GM12878 (cell line): ENCODE measurements at regions not wholly inside any gene's neighbourhood (a gene's known extent, or its start where the extent isn't known, plus 50 kb on each side); places are given as distances from the start of the nearest gene placed in this dataset.

ENCODE experiments used
- ATAC-seq: fragments of 200-7000 bp; cut with Tn5 transposase; 3 replicates; pipeline ENCODE4 v1.9.1; 2020; ENCODE audit warnings: mild to moderate bottlenecking, moderate library complexity
- BruUV-seq: library from RNA; stranded (reverse); fragments of 400-500 nt; replicated peaks from 2 replicates; lab custom pipeline; 2021; lab: Mats Ljungman, UMichigan
- CTCF ChIA-PET: fragments of 300-600 bp; sonication (Branson Sonifier 250); formaldehyde crosslinking; extraction: SDS; loops from one replicate; lab custom pipeline; 2021; ENCODE audit warnings: inconsistent platforms; lab: Yijun Ruan, JAX
- POLR2A ChIA-PET: fragments of 350-600 bp; formaldehyde crosslinking; extraction: SDS; loops from one replicate; lab custom pipeline; 2021; ENCODE audit warnings: inconsistent platforms; lab: Charles Lee
- RAD21 ChIA-PET: fragments of 300-600 bp; sonication (Branson Sonifier 250); formaldehyde crosslinking; loops from one replicate; lab custom pipeline; 2023; ENCODE audit warnings: antibody characterized with exemption; ENCODE audit not compliant: unreplicated experiment; lab: Charles Lee
- SMC1A ChIA-PET: fragments of 300-600 bp; sonication (Branson Sonifier 250); formaldehyde crosslinking; loops from one replicate; lab custom pipeline; 2023; ENCODE audit not compliant: unreplicated experiment, uncharacterized antibody; lab: Charles Lee
- DNase-seq: peaks from one replicate; pipeline ENCODE4 v3.0.0-alpha.2; 2011; ENCODE audit warnings: low read depth, low spot score
- FAIRE-seq: peaks from 3 replicates; lab custom pipeline; 2011; peaks lifted over from hg19 to GRCh38; lab: Jason Lieb, UNC
- H2AFZ ChIP-seq: 2 replicates; pipeline ENCODE4 v1.6.0; 2011; ENCODE audit warnings: low read depth, low read length, control low read depth; ENCODE audit not compliant: control insufficient read depth
- H3K27ac ChIP-seq: 2 replicates; pipeline ENCODE4 v1.5.1; 2011; ENCODE audit warnings: control low read depth; ENCODE audit not compliant: control insufficient read depth, insufficient read depth
- H3K27me3 ChIP-seq, 2 experiments: replicated peaks in 1 of 2; 2 replicates each; pipeline versions ENCODE4 v1.6.0 to v1.6.1; 2011; ENCODE audit warnings: low read length in 1 of 2; ENCODE audit not compliant: control insufficient read depth in 2 of 2, insufficient read depth in 2 of 2
- H3K36me3 ChIP-seq, 2 experiments: 2 replicates each; pipeline ENCODE4 v1.5.1; 2011; ENCODE audit warnings: low read length in 1 of 2; ENCODE audit not compliant: control insufficient read depth in 2 of 2, insufficient read depth in 2 of 2
- H3K4me1 ChIP-seq: 2 replicates; pipeline ENCODE4 v1.6.1; 2011; ENCODE audit warnings: mild to moderate bottlenecking, low read length, moderate library complexity, mixed read lengths; ENCODE audit not compliant: control insufficient read depth, insufficient read depth
- H3K4me2 ChIP-seq: 2 replicates; pipeline ENCODE4 v1.6.0; 2011; ENCODE audit warnings: control low read depth; ENCODE audit not compliant: control insufficient read depth, insufficient read depth
- H3K4me3 ChIP-seq: fragments of 200-600 bp; sonication (generic); 2 replicates; pipeline ENCODE4 v1.5.1; 2016
- H3K79me2 ChIP-seq: 2 replicates; pipeline ENCODE4 v1.6.0; 2011; ENCODE audit warnings: low read length; ENCODE audit not compliant: control insufficient read depth, insufficient read depth
- H3K9ac ChIP-seq: 2 replicates; pipeline ENCODE4 v1.8.0; 2011; ENCODE audit warnings: low read length, control low read depth, mixed read lengths; ENCODE audit not compliant: control insufficient read depth, insufficient read depth
- H3K9me3 ChIP-seq: replicated peaks from 3 replicates; pipeline ENCODE4 v1.5.1; 2011; ENCODE audit warnings: mild to moderate bottlenecking, low read length; ENCODE audit not compliant: control insufficient read depth, insufficient read depth
- H4K20me1 ChIP-seq: 2 replicates; pipeline ENCODE4 v1.6.0; 2011; ENCODE audit not compliant: control insufficient read depth, insufficient read depth
- FOS ChIP-seq: IDR thresholded peaks from 3 replicates; pipeline ENCODE4 v1.6.1; 2011; ENCODE audit warnings: borderline replicate concordance; ENCODE audit not compliant: insufficient read length; ENCODE audit errors: extremely low read depth
- IKZF1 ChIP-seq: fragments of 450-650 bp; conservative IDR thresholded peaks from 2 replicates; pipeline ENCODE4 v1.6.1; 2017; ENCODE audit warnings: antibody characterized with exemption, mild to moderate bottlenecking
- JUND ChIP-seq: IDR thresholded peaks from 2 replicates; pipeline ENCODE4 v1.6.1; 2012; ENCODE audit warnings: low read depth, mild to moderate bottlenecking, low read length, improper control_type of control experiment, moderate library complexity
- KLF5 ChIP-seq: fragments of 450-650 bp; IDR thresholded peaks from 2 replicates; pipeline ENCODE4 v1.6.1; 2014; ENCODE audit warnings: mild to moderate bottlenecking; ENCODE audit not compliant: partially characterized antibody
- MEF2B ChIP-seq: fragments of 450-650 bp; IDR thresholded peaks from 2 replicates; pipeline ENCODE4 v1.6.1; 2018; ENCODE audit warnings: mild to moderate bottlenecking, moderate library complexity; ENCODE audit not compliant: partially characterized antibody, poor library complexity, severe bottlenecking
- MTA2 ChIP-seq: fragments of 450-650 bp; IDR thresholded peaks from 2 replicates; pipeline ENCODE4 v1.6.1; 2016; ENCODE audit warnings: low read depth, mild to moderate bottlenecking, moderate library complexity
- MXI1 ChIP-seq: fragments of 150-350 bp; IDR thresholded peaks from 2 replicates; pipeline ENCODE4 v1.6.1; 2011; ENCODE audit warnings: low read depth, mild to moderate bottlenecking, inconsistent platforms, low read length, improper control_type of control experiment
- PAX8 ChIP-seq: fragments of 450-650 bp; IDR thresholded peaks from 2 replicates; pipeline ENCODE4 v1.6.1; 2017; ENCODE audit warnings: mild to moderate bottlenecking, moderate library complexity
- PML ChIP-seq: IDR thresholded peaks from 2 replicates; pipeline ENCODE4 v1.6.1; 2012; ENCODE audit warnings: low read length, inconsistent platforms
- RCOR1 ChIP-seq: conservative IDR thresholded peaks from 2 replicates; pipeline ENCODE4 v1.6.1; 2012; ENCODE audit warnings: low read depth, low read length, improper control_type of control experiment
- RELA ChIP-seq: fragments of 450-650 bp; IDR thresholded peaks from 2 replicates; pipeline ENCODE4 v1.8.0; 2014; ENCODE audit warnings: borderline replicate concordance; ENCODE audit not compliant: partially characterized antibody
- RFX5 ChIP-seq: IDR thresholded peaks from 2 replicates; pipeline ENCODE4 v1.6.1; 2011; ENCODE audit warnings: low read depth, low read length, improper control_type of control experiment
- WRNIP1 ChIP-seq: IDR thresholded peaks from 2 replicates; pipeline ENCODE4 v1.6.1; 2011; ENCODE audit warnings: low read depth, low read length, improper control_type of control experiment, borderline replicate concordance
- YY1 ChIP-seq: IDR thresholded peaks from 2 replicates; pipeline ENCODE4 v1.6.1; 2011; ENCODE audit warnings: low read depth, mild to moderate bottlenecking, low read length
- ZNF384 ChIP-seq: IDR thresholded peaks from 2 replicates; pipeline ENCODE4 v1.6.1; 2012; ENCODE audit warnings: low read depth, mild to moderate bottlenecking, low read length, improper control_type of control experiment, borderline replicate concordance
- WGBS: methylation state at CpG from one replicate; pipeline ENCODE4 v1.1.6; 2016; ENCODE audit warnings: low lambda C conversion rate; ENCODE audit not compliant: insufficient replicate concordance, insufficient coverage; ENCODE audit errors: missing lambda C conversion rate; 5-methylcytosine and 5-hydroxymethylcytosine counted together
- in situ Hi-C: fragments of 300-500 bp; cut with MboI; formaldehyde crosslinking; loops from 9 replicates; pipeline ENCODE4 v1.14.3; 2018; ENCODE audit warnings: mixed read lengths
- intact Hi-C: fragments of 100-400 bp; cut with micrococcal nuclease; formaldehyde crosslinking; loops from one replicate; pipeline ENCODE4 v1.14.2; 2022; ENCODE audit not compliant: unreplicated experiment

GRCh38 chr13:52974711-52975110, 53.9 kb upstream of the OLFM4 start (continued):
- TF ChIP-seq KLF5 (no peak), RCOR1 (no peak), RELA (no peak), MEF2B (no peak), JUND (no peak), RFX5 (no peak), YY1 (no peak)
- TF ChIP-seq, all 136 proteins: peak for 0

DNA sequence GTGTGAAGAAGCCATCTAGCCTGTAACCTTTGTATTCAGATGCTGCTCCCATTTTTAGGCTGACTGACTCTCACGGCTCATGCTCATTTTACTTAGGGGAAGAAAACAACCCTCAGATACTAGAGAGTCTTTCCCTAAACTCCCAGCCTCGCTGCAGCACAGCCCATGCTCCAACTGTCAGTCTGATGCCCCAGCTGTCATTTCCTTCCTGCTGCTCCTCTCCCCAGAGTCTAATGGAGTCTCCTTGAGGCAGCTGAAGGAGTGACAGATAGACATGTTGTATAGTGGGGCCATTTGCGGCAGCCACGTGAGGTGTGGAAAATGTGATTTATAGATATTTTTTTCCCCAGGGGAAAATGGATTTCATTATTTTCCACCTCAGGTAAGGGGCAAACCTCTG, 59.2 kb upstream of the OLFM4 start:
- no peak for ATAC-seq
- Histone ChIP-seq H3K79me2 (no peaks in the 10 kb centered on the region), H3K9ac (no peak overlapping the region), H3K9me3 (no peaks in the 10 kb centered on the region), H3K27ac (no peak overlapping the region), H3K36me3 (no peaks in the 10 kb centered on the region), H2AFZ (no peak overlapping the region), H3K4me1 (no peaks in the 10 kb centered on the region), H3K4me2 (no peak overlapping the region), H3K27me3 (no peaks in the 10 kb centered on the region; a peak in 1 of 4 replicates), H4K20me1 (no peaks in the 10 kb centered on the region), H3K4me3 (no peak overlapping the region)
- no peak for TF ChIP-seq ZNF384
- no peak for TF ChIP-seq PAX8
- TF ChIP-seq MXI1, result no peak
- TF ChIP-seq MTA2, result no peak
- no peak for TF ChIP-seq IKZF1
- no peak for TF ChIP-seq WRNIP1
- TF ChIP-seq PML, result no peak
- TF ChIP-seq FOS, result no peak
- WGBS, result 32% methylated on average over 4 of the region's 4 CpGs
- SMC1A ChIA-PET, result interaction anchor here (1.2 to 4.7 kb wide), 7 partner anchors 14 to 306 kb away, joined by 3 to 70 read pairs (median 13); no protein-coding TSS in a partner anchor
- in situ Hi-C loops, result loop anchor here (10.0 kb wide), 2 partner anchors 305 to 355 kb away; no protein-coding TSS in a partner anchor
- CTCF ChIA-PET, result interaction anchor here (0.8 to 4.2 kb wide), 14 partner anchors 8 to 360 kb away, joined by 3 to 98 read pairs (median 24); no protein-coding TSS in a partner anchor
- no TSS peak for BruUV-seq
- RAD21 ChIA-PET, result interaction anchor here (1.2 to 3.1 kb wide), 8 partner anchors 48 to 511 kb away, joined by 4 to 29 read pairs (median 15); no protein-coding TSS in a partner anchor
- DNase-seq, result no peak
- intact Hi-C loops, result loop anchor here (2.0 to 5.0 kb wide), 4 partner anchors 72 to 361 kb away; no protein-coding TSS in a partner anchor
- POLR2A ChIA-PET, result interaction anchor here (0.6 kb wide), 1 partner anchor 140 kb away, joined by 3 read pairs; no protein-coding TSS in a partner anchor
- no peak for FAIRE-seq
